ENCODE measurements at regions not wholly inside any gene's neighbourhood (a gene's known extent, or its start where the extent isn't known, plus 50 kb on each side); places are given as distances from the start of the nearest gene placed in this dataset.

GRCh38 chr10:33820531-33820930 lies 486.1 kb upstream of the NRP1 start:
- no peaks in the 10 kb centered on the region for H3K9me3 ChIP-seq
- H3K36me3 ChIP-seq, result no peaks in the 10 kb centered on the region
- H3K27me3 ChIP-seq, result no peaks in the 10 kb centered on the region
- no peak for TF ChIP-seq CTCF (IDR thresholded peaks at IDR 0.05)
- no peak for TF ChIP-seq POLR2A (IDR thresholded peaks at IDR 0.05)
- no peak overlapping the region for H3K27ac ChIP-seq
- no peak overlapping the region for H3K4me3 ChIP-seq
- no peak for DNase-seq
- no peaks in the 10 kb centered on the region for H3K4me1 ChIP-seq

GRCh38 chr10:33819206-33819605 lies 484.7 kb upstream of the NRP1 start:
- no peak overlapping the region for H3K4me3 ChIP-seq
- no peaks in the 10 kb centered on the region for H3K36me3 ChIP-seq
- H3K27me3 ChIP-seq, result no peaks in the 10 kb centered on the region
- H3K4me1 ChIP-seq, result no peaks in the 10 kb centered on the region
- no peak overlapping the region for H3K27ac ChIP-seq
- no peak for TF ChIP-seq CTCF (IDR thresholded peaks at IDR 0.05)
- TF ChIP-seq POLR2A (IDR thresholded peaks at IDR 0.05), result no peak
- no peaks in the 10 kb centered on the region for H3K9me3 ChIP-seq
- no peak for DNase-seq

- TF ChIP-seq POLR2A (IDR thresholded peaks at IDR 0.05), result no peak
- no peak for TF ChIP-seq CTCF (IDR thresholded peaks at IDR 0.05)
- Histone ChIP-seq H3K9me3 (no peaks in the 10 kb centered on the region), H3K4me3 (no peak overlapping the region), H3K36me3 (no peaks in the 10 kb centered on the region), H3K27me3 (no peaks in the 10 kb centered on the region), H3K27ac (no peak overlapping the region), H3K4me1 (no peaks in the 10 kb centered on the region)
- DNase-seq, result no peak
Measured at GRCh38 chr10:33818343-33818742, 483.9 kb upstream of the NRP1 start.

GRCh38 chr10:33817605-33818004 lies 483.1 kb upstream of the NRP1 start:
- Histone ChIP-seq H3K36me3 (no peaks in the 10 kb centered on the region), H3K4me3 (no peak overlapping the region), H3K27me3 (no peaks in the 10 kb centered on the region), H3K9me3 (no peaks in the 10 kb centered on the region), H3K4me1 (no peaks in the 10 kb centered on the region), H3K27ac (no peak overlapping the region)
- DNase-seq, result no peak
- no peak for TF ChIP-seq CTCF (IDR thresholded peaks at IDR 0.05)
- TF ChIP-seq POLR2A (IDR thresholded peaks at IDR 0.05), result no peak

DNA sequence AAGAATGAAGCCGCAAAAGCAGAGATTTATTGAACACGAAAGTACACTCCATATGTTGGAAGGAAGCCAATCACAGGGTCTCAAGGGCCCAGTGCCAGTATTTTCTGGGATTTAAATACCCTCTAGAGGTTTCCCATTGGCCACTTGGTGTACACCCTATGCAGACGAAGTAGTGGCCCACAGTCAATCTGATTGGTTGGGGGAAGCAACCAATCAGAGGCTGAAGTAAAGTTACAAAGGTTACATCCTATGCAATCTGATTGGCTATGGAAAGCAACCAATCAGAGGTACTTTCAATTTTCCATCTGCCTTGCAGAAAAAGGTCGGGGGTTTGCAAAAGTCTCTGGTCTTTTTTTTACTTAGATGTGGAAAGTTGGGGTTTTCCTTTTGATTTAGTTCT lies 481.3 kb upstream of the NRP1 start:
- no peak for DNase-seq
- Histone ChIP-seq H3K4me3 (no peak overlapping the region), H3K27me3 (no peaks in the 10 kb centered on the region), H3K4me1 (no peaks in the 10 kb centered on the region), H3K9me3 (no peaks in the 10 kb centered on the region), H3K36me3 (no peaks in the 10 kb centered on the region), H3K27ac (no peak overlapping the region)
- TF ChIP-seq CTCF (IDR thresholded peaks at IDR 0.05) (no peak), POLR2A (IDR thresholded peaks at IDR 0.05) (no peak)

GRCh38 chr10:33813871-33814270 lies 479.4 kb upstream of the NRP1 start:
- no peaks in the 10 kb centered on the region for H3K4me1 ChIP-seq
- DNase-seq, result no peak
- no peaks in the 10 kb centered on the region for H3K27me3 ChIP-seq
- TF ChIP-seq CTCF (IDR thresholded peaks at IDR 0.05), result no peak
- TF ChIP-seq POLR2A (IDR thresholded peaks at IDR 0.05), result no peak
- H3K9me3 ChIP-seq, result no peaks in the 10 kb centered on the region
- no peak overlapping the region for H3K27ac ChIP-seq
- no peaks in the 10 kb centered on the region for H3K36me3 ChIP-seq
- H3K4me3 ChIP-seq, result no peak overlapping the region
